Activated CD4-positive, alpha-beta T cell treated with anti-CD3 and anti-CD28 coated beads, Interleukin-2, amount 10 ng/mL, durations not matched to agents 24 days and 14 days (primary cell): ENCODE measurements at regions not wholly inside any gene's neighbourhood (a gene's known extent, or its start where the extent isn't known, plus 50 kb on each side); places are given as distances from the start of the nearest gene placed in this dataset.

Experiments
- DNase-seq: peaks from one replicate; pipeline ENCODE4 v3.0.0; 2022
- H3K27ac Mint-ChIP-seq: one replicate; pipeline ENCODE4 v1.8.0; 2022; ENCODE audit warnings: mild to moderate bottlenecking, mixed read lengths
- H3K27me3 Mint-ChIP-seq: one replicate; pipeline ENCODE4 v1.8.0; 2022; ENCODE audit warnings: mixed read lengths
- H3K36me3 Mint-ChIP-seq: one replicate; pipeline ENCODE4 v1.8.0; 2022; ENCODE audit warnings: low read depth, mild to moderate bottlenecking, mixed read lengths
- H3K4me1 Mint-ChIP-seq: one replicate; pipeline ENCODE4 v1.8.0; 2021; ENCODE audit warnings: mixed read lengths
- H3K4me3 Mint-ChIP-seq: one replicate; pipeline ENCODE4 v1.8.0; 2022; ENCODE audit warnings: mild to moderate bottlenecking, moderate library complexity, mixed read lengths
- H3K9me3 Mint-ChIP-seq: one replicate; pipeline ENCODE4 v1.8.0; 2021; ENCODE audit warnings: mixed read lengths
- intact Hi-C: fragments of 100-400 bp; cut with micrococcal nuclease; formaldehyde crosslinking; loops from one replicate; pipeline ENCODE4 v1.15.1; 2023

- Mint-ChIP-seq H3K4me3 (no peak overlapping the region), H3K4me1 (peaks cover 27% of the 10 kb centered on the region), H3K36me3 (no peaks in the 10 kb centered on the region), H3K27me3 (peaks cover 25% of the 10 kb centered on the region), H3K27ac (no peak overlapping the region), H3K9me3 (no peaks in the 10 kb centered on the region)
- no peak for DNase-seq
- intact Hi-C loops: loop anchor here (2.0 to 5.0 kb wide), 3 partner anchors 39 to 496 kb away; no protein-coding TSS in a partner anchor
Measured at GRCh38 chr6:56853541-56853940, 101.4 kb upstream of the BEND6 start.

GRCh38 chr6:56852260-56853010, 102.5 kb upstream of the BEND6 start:
- Mint-ChIP-seq H3K27me3 (peaks cover 22% of the 10 kb centered on the region), H3K4me3 (peak overlapping the region; percentile 85), H3K4me1 (peaks cover 25% of the 10 kb centered on the region), H3K27ac (peak overlapping the region; percentile 81), H3K9me3 (no peaks in the 10 kb centered on the region), H3K36me3 (no peaks in the 10 kb centered on the region)
- intact Hi-C loops: loop anchor here (1.0 to 5.0 kb wide), 4 partner anchors 40 to 495 kb away; no protein-coding TSS in a partner anchor
- no peak for DNase-seq

- no peaks in the 10 kb centered on the region for H3K36me3 Mint-ChIP-seq
- no peaks in the 10 kb centered on the region for H3K9me3 Mint-ChIP-seq
- peaks cover 23% of the 10 kb centered on the region for H3K27me3 Mint-ChIP-seq
- H3K27ac Mint-ChIP-seq: peak overlapping the region; percentile 81
- H3K4me1 Mint-ChIP-seq: peaks cover 25% of the 10 kb centered on the region
- H3K4me3 Mint-ChIP-seq: peak overlapping the region; percentile 85
- intact Hi-C loops: loop anchor here (1.0 to 5.0 kb wide), 5 partner anchors 9 to 494 kb away; no protein-coding TSS in a partner anchor
- DNase-seq: peak; percentile 83
Measured at GRCh38 chr6:56851541-56852259, 103.2 kb upstream of the BEND6 start.

GRCh38 chr6:56851074-56851473, 103.8 kb upstream of the BEND6 start:
- peaks cover 18% of the 10 kb centered on the region for H3K27me3 Mint-ChIP-seq
- intact Hi-C loops: loop anchor here (1.0 to 5.0 kb wide), 3 partner anchors 9 to 494 kb away; no protein-coding TSS in a partner anchor

GRCh38 chr6:56850626-56851025, 104.3 kb upstream of the BEND6 start:
- DNase-seq: no peak
- Mint-ChIP-seq H3K27ac (no peak overlapping the region), H3K4me3 (peak overlapping the region; percentile 85), H3K4me1 (peaks cover 25% of the 10 kb centered on the region), H3K27me3 (peaks cover 17% of the 10 kb centered on the region), H3K9me3 (no peaks in the 10 kb centered on the region), H3K36me3 (no peaks in the 10 kb centered on the region)
- intact Hi-C loops: loop anchor here (1.0 to 5.0 kb wide), 3 partner anchors 8 to 493 kb away; no protein-coding TSS in a partner anchor

More at GRCh38 chr6:56851074-56851473, 103.8 kb upstream of the BEND6 start:
- DNase-seq: no peak
- H3K4me3 Mint-ChIP-seq: peak overlapping the region; percentile 85
- peaks cover 25% of the 10 kb centered on the region for H3K4me1 Mint-ChIP-seq
- H3K9me3 Mint-ChIP-seq: no peaks in the 10 kb centered on the region
- peak overlapping the region; percentile 81 for H3K27ac Mint-ChIP-seq
- no peaks in the 10 kb centered on the region for H3K36me3 Mint-ChIP-seq

GRCh38 chr6:56849896-56850295, 105.0 kb upstream of the BEND6 start:
- H3K4me3 Mint-ChIP-seq: peak overlapping the region; percentile 85
- no peaks in the 10 kb centered on the region for H3K9me3 Mint-ChIP-seq
- intact Hi-C loops: loop anchor here (5.0 kb wide), 2 partner anchors 42 to 493 kb away; no protein-coding TSS in a partner anchor
- peaks cover 25% of the 10 kb centered on the region for H3K4me1 Mint-ChIP-seq
- DNase-seq: no peak
- peaks cover 23% of the 10 kb centered on the region for H3K27me3 Mint-ChIP-seq
- no peak overlapping the region for H3K27ac Mint-ChIP-seq
- H3K36me3 Mint-ChIP-seq: no peaks in the 10 kb centered on the region

GRCh38 chr6:56848105-56848504, 106.8 kb upstream of the BEND6 start:
- Mint-ChIP-seq H3K9me3 (no peaks in the 10 kb centered on the region), H3K27ac (no peak overlapping the region), H3K4me3 (no peak overlapping the region), H3K4me1 (peaks cover 25% of the 10 kb centered on the region), H3K36me3 (no peaks in the 10 kb centered on the region), H3K27me3 (peaks cover 25% of the 10 kb centered on the region)
- DNase-seq: no peak
- intact Hi-C loops: no loop called here

- intact Hi-C loops: loop anchor here (2.0 kb wide), 1 partner anchor 472 kb away; the partner anchor contains the start of gene PRIM2
- no peak for DNase-seq
- no peaks in the 10 kb centered on the region for H3K9me3 Mint-ChIP-seq
Measured at GRCh38 chr6:56845032-56845431, 109.9 kb upstream of the BEND6 start.

GRCh38 chr6:56843476-56844349, 111.2 kb upstream of the BEND6 start:
- no peaks in the 10 kb centered on the region for H3K9me3 Mint-ChIP-seq
- H3K4me1 Mint-ChIP-seq: peaks cover 6% of the 10 kb centered on the region
- H3K4me3 Mint-ChIP-seq: peak overlapping the region; percentile 81
- DNase-seq: peak; percentile 88
- intact Hi-C loops: loop anchor here (2.0 to 5.0 kb wide), 2 partner anchors 126 to 473 kb away; partner anchors contain the start of gene PRIM2
- H3K27ac Mint-ChIP-seq: peak overlapping the region; percentile 17
- peaks cover 47% of the 10 kb centered on the region for H3K27me3 Mint-ChIP-seq
- no peaks in the 10 kb centered on the region for H3K36me3 Mint-ChIP-seq

More at GRCh38 chr6:56845032-56845431, 109.9 kb upstream of the BEND6 start:
- peaks cover 45% of the 10 kb centered on the region for H3K27me3 Mint-ChIP-seq
- peak overlapping the region; percentile 45 for H3K27ac Mint-ChIP-seq
- H3K4me3 Mint-ChIP-seq: peak overlapping the region; percentile 10
- H3K36me3 Mint-ChIP-seq: no peaks in the 10 kb centered on the region
- peaks cover 9% of the 10 kb centered on the region for H3K4me1 Mint-ChIP-seq

GRCh38 chr6:56842686-56843475, 112.0 kb upstream of the BEND6 start:
- no peak for DNase-seq
- Mint-ChIP-seq H3K27ac (peak overlapping the region; percentile 84), H3K27me3 (peaks cover 55% of the 10 kb centered on the region), H3K36me3 (no peaks in the 10 kb centered on the region), H3K4me1 (peaks cover 6% of the 10 kb centered on the region), H3K4me3 (peak overlapping the region; percentile 93), H3K9me3 (no peaks in the 10 kb centered on the region)
- intact Hi-C loops: loop anchor here (1.0 to 5.0 kb wide), 2 partner anchors 8 to 126 kb away; no protein-coding TSS in a partner anchor

- Mint-ChIP-seq H3K36me3 (no peaks in the 10 kb centered on the region), H3K27me3 (peaks cover 56% of the 10 kb centered on the region), H3K9me3 (no peaks in the 10 kb centered on the region), H3K4me1 (peaks cover 6% of the 10 kb centered on the region), H3K27ac (no peak overlapping the region), H3K4me3 (no peak overlapping the region)
- intact Hi-C loops: loop anchor here (1.0 to 5.0 kb wide), 2 partner anchors 10 to 124 kb away; no protein-coding TSS in a partner anchor
- no peak for DNase-seq
Measured at GRCh38 chr6:56841751-56842150, 113.2 kb upstream of the BEND6 start.

- H3K4me3 Mint-ChIP-seq: no peak overlapping the region
- peaks cover 6% of the 10 kb centered on the region for H3K4me1 Mint-ChIP-seq
- intact Hi-C loops: loop anchor here (5.0 kb wide), 1 partner anchor 124 kb away; no protein-coding TSS in a partner anchor
- DNase-seq: no peak
- H3K9me3 Mint-ChIP-seq: no peaks in the 10 kb centered on the region
- no peak overlapping the region for H3K27ac Mint-ChIP-seq
- H3K36me3 Mint-ChIP-seq: no peaks in the 10 kb centered on the region
- peaks cover 56% of the 10 kb centered on the region for H3K27me3 Mint-ChIP-seq
Measured at GRCh38 chr6:56841381-56841749, 113.5 kb upstream of the BEND6 start.
